OCI-LY1 (cell line): ENCODE measurements at regions not wholly inside any gene's neighbourhood (a gene's known extent, or its start where the extent isn't known, plus 50 kb on each side); places are given as distances from the start of the nearest gene placed in this dataset.

Experiments used
- H2AFZ ChIP-seq: fragments of 200-600 bp; sonication (generic), shearing (Covaris generic); 2 replicates; pipeline ENCODE4 v1.6.0; 2014; ENCODE audit warnings: antibody characterized with exemption, mild to moderate bottlenecking, low read length
- H3F3A ChIP-seq: fragments of 200-600 bp; sonication (generic), shearing (Covaris generic); 2 replicates; pipeline ENCODE4 v1.6.0; 2014; ENCODE audit warnings: mild to moderate bottlenecking, antibody characterized with exemption, low read length, moderate library complexity; ENCODE audit not compliant: insufficient read depth
- H3K27ac ChIP-seq: fragments of 200-600 bp; sonication (generic); 2 replicates; pipeline ENCODE4 v1.5.1; 2014; ENCODE audit warnings: low read length, mixed run types, mild to moderate bottlenecking, low read depth; ENCODE audit not compliant: poor library complexity, severe bottlenecking
- H3K27me3 ChIP-seq: fragments of 200-600 bp; sonication (generic); 2 replicates; pipeline ENCODE4 v1.6.0; 2014; ENCODE audit warnings: antibody characterized with exemption, mild to moderate bottlenecking, low read length, moderate library complexity; ENCODE audit not compliant: insufficient read depth
- H3K36me3 ChIP-seq: fragments of 200-600 bp; sonication (generic); 2 replicates; pipeline ENCODE4 v1.6.1; 2014; ENCODE audit warnings: mild to moderate bottlenecking, antibody characterized with exemption, low read length, moderate library complexity, mixed read lengths; ENCODE audit not compliant: insufficient read depth
- H3K4me1 ChIP-seq: fragments of 200-600 bp; sonication (generic); 2 replicates; pipeline ENCODE4 v1.5.1; 2014; ENCODE audit warnings: mild to moderate bottlenecking, low read length, moderate library complexity; ENCODE audit not compliant: insufficient read depth, severe bottlenecking
- H3K4me2 ChIP-seq: fragments of 200-600 bp; sonication (generic), shearing (Covaris generic); 2 replicates; pipeline ENCODE4 v1.6.1; 2014; ENCODE audit warnings: low read length
- H3K4me3 ChIP-seq: fragments of 200-600 bp; sonication (generic); 2 replicates; pipeline ENCODE4 v1.5.1; 2014; ENCODE audit warnings: low read length, low read depth, mild to moderate bottlenecking, mixed read lengths; ENCODE audit not compliant: poor library complexity, severe bottlenecking
- H3K79me2 ChIP-seq: fragments of 200-600 bp; shearing (Covaris generic); 2 replicates; pipeline ENCODE4 v1.6.1; 2016; ENCODE audit warnings: mixed run types, low read length, mixed read lengths; ENCODE audit not compliant: insufficient read depth
- H3K9ac ChIP-seq: fragments of 200-600 bp; sonication (generic), shearing (Covaris generic); 2 replicates; pipeline ENCODE4 v1.6.1; 2014; ENCODE audit warnings: mild to moderate bottlenecking, low read length, mixed read lengths
- H3K9me2 ChIP-seq: fragments of 200-600 bp; sonication (generic), shearing (Covaris generic); 2 replicates; pipeline ENCODE4 v1.6.1; 2014; ENCODE audit warnings: low read depth, mild to moderate bottlenecking, low read length, mixed read lengths
- H3K9me3 ChIP-seq: fragments of 200-600 bp; shearing (Covaris generic); 2 replicates; pipeline ENCODE4 v1.6.1; 2014; ENCODE audit warnings: low read length, mixed read lengths
- H4K20me1 ChIP-seq: fragments of 200-600 bp; sonication (generic), shearing (Covaris generic); 2 replicates; pipeline ENCODE4 v1.6.0; 2016; ENCODE audit warnings: mild to moderate bottlenecking, low read length; ENCODE audit not compliant: insufficient read depth
- EZH2 ChIP-seq: fragments of 200-600 bp; sonication (generic), shearing (Covaris generic); IDR thresholded peaks from 2 replicates; pipeline ENCODE4 v1.8.0; 2017; ENCODE audit warnings: borderline replicate concordance, mixed run types, mild to moderate bottlenecking, antibody characterized with exemption, low read length, moderate library complexity, mixed read lengths
- TF ChIP-seq, protein P1 (sequence below): fragments of 200-600 bp; sonication (generic), shearing (Covaris generic); IDR thresholded peaks from 2 replicates; pipeline ENCODE4 v1.5.1; 2017; ENCODE audit warnings: mild to moderate bottlenecking, antibody characterized with exemption, low read length, moderate library complexity, mixed read lengths

DNA sequence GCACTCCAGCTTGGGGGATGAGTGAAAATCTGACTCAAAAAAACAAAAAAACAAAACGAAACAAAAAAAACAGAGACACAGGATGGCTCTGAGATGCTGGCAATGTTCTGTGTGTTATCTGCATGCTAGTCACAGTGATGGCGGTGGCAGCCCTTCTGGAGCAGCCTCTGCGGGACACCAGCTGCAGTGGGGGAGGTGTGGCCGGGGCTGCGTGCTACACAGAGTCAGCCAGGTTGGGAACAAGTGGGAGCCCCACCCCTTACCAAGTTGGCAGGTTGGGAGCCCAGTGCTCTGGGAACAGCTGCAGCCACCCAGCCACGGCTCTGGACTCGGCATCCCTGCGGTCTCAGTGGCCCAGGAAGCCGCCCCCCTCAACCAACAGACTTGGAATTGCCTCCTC is 206.5 kb upstream of the ZFP42 start:
- no peak overlapping the region for H3K4me3 ChIP-seq
- H3K4me2 ChIP-seq, result no peak overlapping the region
- no peaks in the 10 kb centered on the region for H3K36me3 ChIP-seq
- H3K79me2 ChIP-seq, result no peaks in the 10 kb centered on the region
- no peaks in the 10 kb centered on the region for H3K4me1 ChIP-seq
- H3K9me3 ChIP-seq, result peaks cover 13% of the 10 kb centered on the region
- no peaks in the 10 kb centered on the region for H3F3A ChIP-seq
- H3K27me3 ChIP-seq, result no peaks in the 10 kb centered on the region
- H3K27ac ChIP-seq, result no peak overlapping the region
- no peaks in the 10 kb centered on the region for H3K9me2 ChIP-seq
- H3K9ac ChIP-seq, result no peak overlapping the region
- TF ChIP-seq, protein P1, sequence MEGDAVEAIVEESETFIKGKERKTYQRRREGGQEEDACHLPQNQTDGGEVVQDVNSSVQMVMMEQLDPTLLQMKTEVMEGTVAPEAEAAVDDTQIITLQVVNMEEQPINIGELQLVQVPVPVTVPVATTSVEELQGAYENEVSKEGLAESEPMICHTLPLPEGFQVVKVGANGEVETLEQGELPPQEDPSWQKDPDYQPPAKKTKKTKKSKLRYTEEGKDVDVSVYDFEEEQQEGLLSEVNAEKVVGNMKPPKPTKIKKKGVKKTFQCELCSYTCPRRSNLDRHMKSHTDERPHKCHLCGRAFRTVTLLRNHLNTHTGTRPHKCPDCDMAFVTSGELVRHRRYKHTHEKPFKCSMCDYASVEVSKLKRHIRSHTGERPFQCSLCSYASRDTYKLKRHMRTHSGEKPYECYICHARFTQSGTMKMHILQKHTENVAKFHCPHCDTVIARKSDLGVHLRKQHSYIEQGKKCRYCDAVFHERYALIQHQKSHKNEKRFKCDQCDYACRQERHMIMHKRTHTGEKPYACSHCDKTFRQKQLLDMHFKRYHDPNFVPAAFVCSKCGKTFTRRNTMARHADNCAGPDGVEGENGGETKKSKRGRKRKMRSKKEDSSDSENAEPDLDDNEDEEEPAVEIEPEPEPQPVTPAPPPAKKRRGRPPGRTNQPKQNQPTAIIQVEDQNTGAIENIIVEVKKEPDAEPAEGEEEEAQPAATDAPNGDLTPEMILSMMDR, result no peak
- no peak for TF ChIP-seq EZH2
- no peaks in the 10 kb centered on the region for H4K20me1 ChIP-seq
- H2AFZ ChIP-seq, result no peak overlapping the region

DNA sequence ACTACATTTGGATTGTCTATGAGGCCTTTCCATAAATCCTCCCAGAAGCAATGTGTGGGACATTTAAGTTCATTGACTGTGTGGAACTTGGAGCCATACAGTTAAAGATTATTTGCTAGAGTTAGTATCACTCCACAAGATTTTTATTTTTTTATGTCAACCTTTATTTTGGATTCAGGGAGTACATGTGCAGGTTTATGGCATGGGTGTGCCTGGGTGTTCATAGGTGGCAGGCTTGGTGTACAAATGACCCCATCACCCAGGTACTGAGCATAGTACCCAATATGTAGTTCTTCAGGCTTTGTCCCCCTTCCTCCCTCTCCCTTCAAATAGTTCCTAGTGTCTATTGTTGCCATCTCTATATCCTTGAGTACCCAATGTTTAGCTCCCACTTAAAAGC is 199.8 kb upstream of the ZFP42 start:
- Histone ChIP-seq H4K20me1 (no peaks in the 10 kb centered on the region), H3K4me2 (no peak overlapping the region), H2AFZ (no peak overlapping the region), H3K27me3 (no peaks in the 10 kb centered on the region), H3K27ac (no peak overlapping the region), H3K9ac (no peak overlapping the region), H3K9me3 (peaks cover 3% of the 10 kb centered on the region; the same call in 1 of the 2 replicates), H3F3A (no peaks in the 10 kb centered on the region), H3K36me3 (no peaks in the 10 kb centered on the region; the same call in 1 of the 2 replicates), H3K79me2 (no peaks in the 10 kb centered on the region), H3K4me3 (no peak overlapping the region), H3K9me2 (no peaks in the 10 kb centered on the region), H3K4me1 (no peaks in the 10 kb centered on the region)
- TF ChIP-seq, protein P1, result no peak
- TF ChIP-seq EZH2, result no peak

DNA sequence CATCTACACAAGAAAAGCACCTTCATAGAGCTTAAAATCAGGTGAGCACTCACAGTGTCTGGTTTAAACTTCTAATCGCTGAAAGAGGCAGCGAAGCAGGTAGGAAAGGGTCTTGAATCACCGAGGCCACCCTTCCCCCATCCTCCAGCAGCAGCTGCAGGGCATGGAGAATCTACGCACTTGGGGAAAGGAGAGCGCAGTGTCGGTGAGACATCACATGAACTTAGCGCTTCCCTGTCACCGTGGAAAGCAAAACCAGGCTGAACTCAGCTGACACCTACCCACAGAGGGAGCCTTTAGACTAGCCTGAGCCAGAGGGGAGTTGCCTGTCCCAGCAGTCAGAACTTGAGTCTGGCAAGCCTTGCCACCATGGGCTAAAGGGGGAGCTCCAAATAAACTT is 197.2 kb upstream of the ZFP42 start:
- Histone ChIP-seq H3F3A (no peaks in the 10 kb centered on the region), H3K9me3 (no peaks in the 10 kb centered on the region), H2AFZ (no peak overlapping the region), H3K4me3 (no peak overlapping the region), H3K4me2 (no peak overlapping the region), H3K9me2 (no peaks in the 10 kb centered on the region), H3K36me3 (no peaks in the 10 kb centered on the region; the same call in 1 of the 2 replicates), H3K27ac (no peak overlapping the region), H4K20me1 (no peaks in the 10 kb centered on the region), H3K9ac (no peak overlapping the region), H3K27me3 (no peaks in the 10 kb centered on the region), H3K79me2 (no peaks in the 10 kb centered on the region), H3K4me1 (no peaks in the 10 kb centered on the region)
- TF ChIP-seq, protein P1, result no peak
- TF ChIP-seq EZH2, result no peak
